Astrocyte of the cerebellum (primary cell): ENCODE measurements at regions not wholly inside any gene's neighbourhood (a gene's known extent, or its start where the extent isn't known, plus 50 kb on each side); places are given as distances from the start of the nearest gene placed in this dataset.

Experiments used
- DNase-seq: peaks from one replicate; pipeline ENCODE4 v3.0.0-alpha.2; 2011; ENCODE audit warnings: low read depth
- H3K4me3 ChIP-seq: 2 replicates; pipeline ENCODE4 v1.5.1; 2011; ENCODE audit warnings: mild to moderate bottlenecking, low read depth, low read length, moderate library complexity
- CTCF ChIP-seq: IDR thresholded peaks from 2 replicates; pipeline ENCODE4 v1.5.1; 2012; ENCODE audit warnings: low read length, low read depth, moderate library complexity, mild to moderate bottlenecking; ENCODE audit errors: missing control alignments
- in situ Hi-C: cut with HindIII; loops from 2 replicates; pipeline ENCODE4 v1.10.0; 2017; ENCODE audit warnings: low sequenced_read_pairs

GRCh38 chr2:158011055-158011771 lies 90.5 kb upstream of the UPP2 start:
- DNase-seq = no peak
- H3K4me3 ChIP-seq = no peak overlapping the region
- in situ Hi-C loops = loop anchor here (25.0 kb wide), 1 partner anchor 224 kb away; no protein-coding TSS in a partner anchor
- no peak for TF ChIP-seq CTCF

GRCh38 chr2:158009399-158009798 lies 92.3 kb upstream of the UPP2 start:
- TF ChIP-seq CTCF = no peak
- in situ Hi-C loops = loop anchor here (25.0 kb wide), 1 partner anchor 222 kb away; no protein-coding TSS in a partner anchor
- no peak for DNase-seq
- no peak overlapping the region for H3K4me3 ChIP-seq

- no peak for DNase-seq
- in situ Hi-C loops = loop anchor here (25.0 kb wide), 1 partner anchor 220 kb away; no protein-coding TSS in a partner anchor
- TF ChIP-seq CTCF = no peak
- H3K4me3 ChIP-seq = no peak overlapping the region
These were observed 94.5 kb upstream of the UPP2 start for GRCh38 chr2:158006961-158007719.

- no peak for TF ChIP-seq CTCF
- DNase-seq = no peak
- H3K4me3 ChIP-seq = no peak overlapping the region
- in situ Hi-C loops = loop anchor here (25.0 kb wide), 1 partner anchor 217 kb away; no protein-coding TSS in a partner anchor
These were observed 97.4 kb upstream of the UPP2 start for GRCh38 chr2:158004126-158004764.

- no peak for TF ChIP-seq CTCF
- in situ Hi-C loops = loop anchor here (25.0 kb wide), 1 partner anchor 215 kb away; no protein-coding TSS in a partner anchor
- no peak overlapping the region for H3K4me3 ChIP-seq
- DNase-seq = no peak
These were observed 99.6 kb upstream of the UPP2 start for GRCh38 chr2:158002079-158002478.

- DNase-seq = no peak
- no peak for TF ChIP-seq CTCF
- in situ Hi-C loops = no loop called here
- H3K4me3 ChIP-seq = no peak overlapping the region
These were observed 104.9 kb upstream of the UPP2 start for GRCh38 chr2:157996799-157997198.
